Ishikawa (cell line): ENCODE measurements at regions not wholly inside any gene's neighbourhood (a gene's known extent, or its start where the extent isn't known, plus 50 kb on each side); places are given as distances from the start of the nearest gene placed in this dataset.

Experiments used
- CREB1 ChIP-seq: IDR thresholded peaks from 2 replicates; pipeline ENCODE4 v1.6.1; 2012; ENCODE audit warnings: low read depth
- EGR1 ChIP-seq: IDR thresholded peaks from 2 replicates; pipeline ENCODE4 v1.6.1; 2012
- EP300 ChIP-seq: IDR thresholded peaks from 2 replicates; pipeline ENCODE4 v1.6.1; 2012; ENCODE audit warnings: borderline replicate concordance
- FOXM1 ChIP-seq: IDR thresholded peaks from 2 replicates; pipeline ENCODE4 v1.6.1; 2012; ENCODE audit warnings: low read depth, borderline replicate concordance
- NFIC ChIP-seq: IDR thresholded peaks from 2 replicates; pipeline ENCODE4 v1.6.1; 2012
- RAD21 ChIP-seq: IDR thresholded peaks from 2 replicates; pipeline ENCODE4 v1.6.1; 2012; ENCODE audit warnings: low read depth
- REST ChIP-seq: IDR thresholded peaks from 2 replicates; pipeline ENCODE4 v1.6.1; 2012; ENCODE audit warnings: low read depth, mild to moderate bottlenecking
- TAF1 ChIP-seq: IDR thresholded peaks from 2 replicates; pipeline ENCODE4 v1.6.1; 2012; ENCODE audit warnings: low read depth, mild to moderate bottlenecking
- TCF12 ChIP-seq: IDR thresholded peaks from 2 replicates; pipeline ENCODE4 v1.6.1; 2012; ENCODE audit warnings: low read depth
- TEAD4 ChIP-seq: IDR thresholded peaks from 2 replicates; pipeline ENCODE4 v1.6.1; 2012
- YY1 ChIP-seq: IDR thresholded peaks from 2 replicates; pipeline ENCODE4 v1.6.1; 2012; ENCODE audit warnings: low read depth
- ZBTB7A ChIP-seq: IDR thresholded peaks from 2 replicates; pipeline ENCODE4 v1.6.1; 2012; ENCODE audit warnings: low read depth
- TF ChIP-seq, protein P1 (sequence below): IDR thresholded peaks from 2 replicates; pipeline ENCODE4 v1.6.1; 2012
- TF ChIP-seq, protein P2 (sequence below): IDR thresholded peaks from 2 replicates; pipeline ENCODE4 v1.6.1; 2012

GRCh38 chr5:17819783-17820182 is 185.5 kb downstream of the TAF11L14 start:
- TF ChIP-seq REST (no peak), EP300 (no peak), TAF1 (no peak), TCF12 (no peak), FOXM1 (no peak), ZBTB7A (no peak), CREB1 (no peak), YY1 (no peak), RAD21 (no peak), EGR1 (no peak), NFIC (no peak), TEAD4 (no peak)
- TF ChIP-seq, protein P1, sequence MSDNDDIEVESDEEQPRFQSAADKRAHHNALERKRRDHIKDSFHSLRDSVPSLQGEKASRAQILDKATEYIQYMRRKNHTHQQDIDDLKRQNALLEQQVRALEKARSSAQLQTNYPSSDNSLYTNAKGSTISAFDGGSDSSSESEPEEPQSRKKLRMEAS, result no peak
- TF ChIP-seq, protein P2, sequence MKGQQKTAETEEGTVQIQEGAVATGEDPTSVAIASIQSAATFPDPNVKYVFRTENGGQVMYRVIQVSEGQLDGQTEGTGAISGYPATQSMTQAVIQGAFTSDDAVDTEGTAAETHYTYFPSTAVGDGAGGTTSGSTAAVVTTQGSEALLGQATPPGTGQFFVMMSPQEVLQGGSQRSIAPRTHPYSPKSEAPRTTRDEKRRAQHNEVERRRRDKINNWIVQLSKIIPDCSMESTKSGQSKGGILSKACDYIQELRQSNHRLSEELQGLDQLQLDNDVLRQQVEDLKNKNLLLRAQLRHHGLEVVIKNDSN, result no peak
